SH-SY5Y (cell line): ENCODE measurements at regions not wholly inside any gene's neighbourhood (a gene's known extent, or its start where the extent isn't known, plus 50 kb on each side); places are given as distances from the start of the nearest gene placed in this dataset.

Experiments used
- GATA2 ChIP-seq: IDR thresholded peaks from 2 replicates; pipeline ENCODE4 v1.6.1; 2011; ENCODE audit warnings: mild to moderate bottlenecking, low read depth, low read length
- GATA3 ChIP-seq: IDR thresholded peaks from 2 replicates; pipeline ENCODE4 v1.6.1; 2011; ENCODE audit warnings: low read depth, mild to moderate bottlenecking, low read length, moderate library complexity

DNA sequence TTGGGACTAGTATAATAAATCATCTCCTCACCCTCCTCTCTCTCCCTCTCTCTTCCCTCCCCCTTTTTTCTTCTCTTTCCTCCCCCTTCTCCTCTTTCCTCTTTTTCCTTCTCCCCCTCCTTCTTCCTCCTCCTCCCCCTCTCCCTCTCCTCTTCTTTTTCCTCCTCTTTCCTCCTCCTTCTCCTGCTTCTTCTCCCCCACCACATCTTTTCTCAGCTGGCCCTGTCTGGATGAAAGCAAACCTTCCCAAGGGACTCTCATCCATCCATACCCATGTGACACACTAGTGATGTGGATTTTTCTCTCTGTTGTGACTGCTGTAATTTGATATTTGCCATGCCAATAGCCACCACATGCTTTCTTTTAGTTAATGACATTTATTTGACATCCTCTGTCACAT, 127.2 kb downstream of the EBLN2 start:
- TF ChIP-seq GATA3: no peak
- no peak for TF ChIP-seq GATA2
